Astrocyte of the spinal cord (primary cell): ENCODE measurements at regions not wholly inside any gene's neighbourhood (a gene's known extent, or its start where the extent isn't known, plus 50 kb on each side); places are given as distances from the start of the nearest gene placed in this dataset.

Source experiments
- DNase-seq: peaks from one replicate; pipeline ENCODE4 v3.0.0; 2011; ENCODE audit warnings: low read depth, low spot score
- H3K4me3 ChIP-seq: 2 replicates; pipeline ENCODE4 v1.5.1; 2011; ENCODE audit warnings: low read depth, mild to moderate bottlenecking, low read length, moderate library complexity
- CTCF ChIP-seq: IDR thresholded peaks from 2 replicates; pipeline ENCODE4 v1.5.1; 2012; ENCODE audit warnings: low read depth, mild to moderate bottlenecking, low read length, inconsistent platforms
- in situ Hi-C: cut with HindIII; loops from 2 replicates; pipeline ENCODE4 v1.10.0; 2017; ENCODE audit warnings: low sequenced_read_pairs

DNA sequence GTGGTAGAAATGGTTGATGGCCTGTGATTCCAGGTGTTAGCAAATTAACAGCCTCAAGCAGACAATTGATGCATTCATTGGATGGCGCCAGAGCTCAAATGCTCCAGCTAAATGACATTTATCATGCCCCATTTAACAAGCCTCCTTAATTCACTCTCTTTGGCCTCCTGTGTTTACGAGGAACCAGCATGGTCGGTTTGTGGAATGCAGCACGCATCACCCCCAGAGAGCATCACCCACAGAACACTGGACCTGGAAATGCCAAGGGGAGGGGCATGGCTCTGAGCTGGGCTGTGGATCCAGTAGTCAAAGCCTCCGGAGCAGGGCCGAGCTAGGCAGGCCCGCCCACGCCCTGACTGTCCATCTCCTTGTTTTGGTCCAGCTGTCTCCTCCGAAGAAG, 434.0 kb downstream of the GADD45G start:
- no peak overlapping the region for H3K4me3 ChIP-seq
- TF ChIP-seq CTCF: no peak
- DNase-seq: no peak
- in situ Hi-C loops: no loop called here

- H3K4me3 ChIP-seq: no peak overlapping the region
- TF ChIP-seq CTCF: no peak
- in situ Hi-C loops: no loop called here
- peak; percentile 1 for DNase-seq
These were observed 439.5 kb downstream of the GADD45G start for GRCh38 chr9:90044263-90044662.

DNA sequence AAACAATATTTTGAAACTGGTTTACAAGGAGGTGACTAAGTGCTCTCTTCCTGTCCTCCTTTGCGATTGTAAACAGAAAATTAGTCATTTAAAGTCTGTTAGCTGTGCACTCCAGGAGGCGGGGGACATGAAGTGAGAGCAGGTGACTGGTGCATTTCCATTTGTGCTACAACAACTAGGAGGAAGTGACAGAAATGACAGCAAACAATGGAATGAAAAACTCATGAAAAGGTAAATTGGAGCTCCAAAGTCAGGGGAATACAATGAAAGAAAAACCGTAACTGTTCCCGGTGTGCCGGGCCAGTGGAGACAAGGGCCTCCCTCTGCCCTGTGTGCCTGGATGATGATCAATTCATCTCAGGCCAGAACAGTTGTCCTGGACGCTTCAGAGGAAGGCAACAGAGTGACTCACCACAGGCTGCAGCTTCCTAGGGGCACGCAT, 439.9 kb downstream of the GADD45G start:
- no peak for TF ChIP-seq CTCF
- peak; percentile 25 for DNase-seq
- H3K4me3 ChIP-seq: no peak overlapping the region
- in situ Hi-C loops: no loop called here

GRCh38 chr9:90046317-90046861, 441.6 kb downstream of the GADD45G start:
- H3K4me3 ChIP-seq: no peak overlapping the region
- DNase-seq: no peak
- TF ChIP-seq CTCF: no peak
- in situ Hi-C loops: no loop called here

DNA sequence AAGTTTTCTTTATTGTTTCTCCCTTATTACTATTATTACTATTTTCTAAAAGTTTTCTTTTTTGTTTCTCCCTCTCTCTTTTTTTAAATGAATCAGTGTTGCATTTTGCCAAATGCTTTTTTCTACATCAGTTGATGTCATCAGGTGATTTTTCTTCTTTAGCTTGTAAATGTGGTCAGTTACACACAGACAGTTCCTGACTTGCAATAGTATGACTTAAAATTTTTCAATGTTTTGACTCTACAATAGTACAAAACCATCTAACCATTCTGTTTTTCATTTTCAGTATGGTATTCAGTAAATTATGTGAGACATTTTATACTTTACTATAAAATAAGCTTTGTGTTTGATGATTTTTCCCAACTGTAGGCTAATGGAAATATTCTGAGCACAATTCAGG, 443.0 kb downstream of the GADD45G start:
- no peak for TF ChIP-seq CTCF
- no peak for DNase-seq
- in situ Hi-C loops: no loop called here
- H3K4me3 ChIP-seq: no peak overlapping the region

- in situ Hi-C loops: no loop called here
- TF ChIP-seq CTCF: no peak
- DNase-seq: no peak
- H3K4me3 ChIP-seq: no peak overlapping the region
These were observed 447.6 kb downstream of the GADD45G start for GRCh38 chr9:90052366-90052765.

DNA sequence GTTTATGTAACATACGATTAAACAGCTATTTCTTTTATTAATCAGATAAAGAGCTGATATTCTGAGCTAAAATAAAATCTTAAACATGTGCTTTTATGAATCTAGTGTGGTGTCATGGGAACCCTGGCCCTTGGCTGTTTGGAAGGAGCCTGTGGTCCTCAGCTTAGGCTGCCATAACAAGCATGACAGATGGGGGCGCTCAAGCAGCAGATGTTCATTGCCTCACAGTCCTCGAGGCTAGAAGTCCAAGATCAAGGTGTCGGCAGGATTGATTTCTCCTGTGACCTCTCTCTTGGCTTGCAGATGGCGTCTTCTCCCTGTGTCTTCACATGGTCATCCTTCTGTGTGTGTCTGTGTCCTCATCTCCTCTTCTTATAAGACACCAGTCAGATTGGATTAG, 448.2 kb downstream of the GADD45G start:
- in situ Hi-C loops: no loop called here
- peak; percentile 21 for TF ChIP-seq CTCF
- no peak for DNase-seq
- H3K4me3 ChIP-seq: no peak overlapping the region
